Skeletal muscle tissue (tissue), 3 donors: ENCODE measurements at regions not wholly inside any gene's neighbourhood (a gene's known extent, or its start where the extent isn't known, plus 50 kb on each side); places are given as distances from the start of the nearest gene placed in this dataset.
"Not testable (repeated sequence)": the region's sequence is repeated elsewhere in the genome, so short reads cannot be mapped to it uniquely, and the experiment has no call there.

Source experiments
- H3K27ac ChIP-seq: one replicate; pipeline ENCODE4 v1.7.0; 2013; ENCODE audit warnings: mild to moderate bottlenecking, low read depth, low read length, inconsistent platforms
- H3K27me3 ChIP-seq, 3 donors: one replicate each; pipeline ENCODE4 v1.7.0; 2013; ENCODE audit warnings: low read length in 3 of 3; ENCODE audit not compliant: control insufficient read depth in 3 of 3, insufficient read depth in 3 of 3
- H3K36me3 ChIP-seq, 3 donors: one replicate each; pipeline ENCODE4 v1.7.0; 2013; ENCODE audit warnings: low read length in 3 of 3; ENCODE audit not compliant: control insufficient read depth in 3 of 3, insufficient read depth in 3 of 3
- H3K4me1 ChIP-seq, 3 donors: one replicate each; pipeline ENCODE4 v1.7.0; 2013; ENCODE audit warnings: low read length in 3 of 3, mild to moderate bottlenecking in 3 of 3; ENCODE audit not compliant: control insufficient read depth in 3 of 3, insufficient read depth in 3 of 3
- H3K4me3 ChIP-seq, 3 donors: one replicate each; pipeline ENCODE4 v1.7.0; 2013; ENCODE audit warnings: low read length in 3 of 3
- H3K9ac ChIP-seq, 3 donors: one replicate each; pipeline ENCODE4 v1.7.0; 2013; ENCODE audit warnings: low read length in 3 of 3, mild to moderate bottlenecking in 3 of 3, moderate library complexity in 2 of 3, low read depth in 1 of 3
- H3K9me3 ChIP-seq, 3 donors: one replicate each; pipeline ENCODE4 v1.7.0; 2013; ENCODE audit warnings: low read length in 3 of 3; ENCODE audit not compliant: control insufficient read depth in 3 of 3
- donor health status: Osteomylitis.

DNA sequence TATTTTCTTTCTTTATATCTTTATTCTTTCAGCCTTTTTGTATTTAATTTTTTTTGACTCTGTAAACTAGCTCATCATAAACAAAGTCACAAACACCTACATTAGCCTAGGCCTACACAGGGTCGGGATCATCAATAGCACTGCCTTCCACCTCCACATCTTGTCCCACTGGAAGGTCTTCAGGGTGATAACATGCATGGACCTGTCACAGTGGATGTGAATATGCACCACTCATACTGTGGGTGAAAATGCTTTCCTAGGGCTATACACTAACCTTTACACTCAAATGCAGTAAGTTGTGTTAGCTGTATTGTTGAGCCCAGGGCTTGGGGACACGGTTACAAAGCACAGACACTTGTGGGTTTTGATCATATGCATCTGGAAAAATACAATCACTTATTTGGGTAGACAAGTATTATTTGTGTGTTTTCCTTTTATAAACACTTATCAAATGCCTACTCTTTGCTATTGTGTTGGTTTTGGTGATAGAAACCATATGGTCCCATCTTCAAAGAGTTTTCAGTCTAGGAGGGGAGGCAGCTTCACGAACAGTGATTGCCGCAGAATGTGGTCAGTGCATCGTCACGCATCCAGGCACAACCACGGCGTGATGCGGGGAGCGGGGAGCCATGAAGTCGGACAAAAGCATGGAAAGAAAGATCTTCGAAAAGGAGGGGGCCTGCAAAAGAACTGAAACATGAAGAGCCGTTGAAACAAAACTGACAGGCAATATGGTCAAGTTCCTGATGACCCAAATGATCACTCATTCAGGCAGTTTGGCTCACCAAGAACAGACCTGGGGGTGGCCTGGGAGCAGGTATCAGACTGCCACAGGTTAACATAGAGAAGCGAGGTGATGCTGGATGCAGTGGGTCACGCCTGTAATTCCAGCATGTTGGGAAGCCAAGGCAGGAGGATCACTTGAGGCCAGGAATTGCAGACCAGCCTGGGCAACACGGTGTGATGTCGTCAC lies 751.4 kb upstream of the TPTE start:
- peaks cover 4 to 10% (median 10%) of the 10 kb centered on the region in 3 donors for H3K9me3 ChIP-seq
- H3K27ac ChIP-seq, H3K9ac ChIP-seq, H3K27me3 ChIP-seq, H3K4me1 ChIP-seq, H3K4me3 ChIP-seq, H3K36me3 ChIP-seq: not testable (repeated sequence)

DNA sequence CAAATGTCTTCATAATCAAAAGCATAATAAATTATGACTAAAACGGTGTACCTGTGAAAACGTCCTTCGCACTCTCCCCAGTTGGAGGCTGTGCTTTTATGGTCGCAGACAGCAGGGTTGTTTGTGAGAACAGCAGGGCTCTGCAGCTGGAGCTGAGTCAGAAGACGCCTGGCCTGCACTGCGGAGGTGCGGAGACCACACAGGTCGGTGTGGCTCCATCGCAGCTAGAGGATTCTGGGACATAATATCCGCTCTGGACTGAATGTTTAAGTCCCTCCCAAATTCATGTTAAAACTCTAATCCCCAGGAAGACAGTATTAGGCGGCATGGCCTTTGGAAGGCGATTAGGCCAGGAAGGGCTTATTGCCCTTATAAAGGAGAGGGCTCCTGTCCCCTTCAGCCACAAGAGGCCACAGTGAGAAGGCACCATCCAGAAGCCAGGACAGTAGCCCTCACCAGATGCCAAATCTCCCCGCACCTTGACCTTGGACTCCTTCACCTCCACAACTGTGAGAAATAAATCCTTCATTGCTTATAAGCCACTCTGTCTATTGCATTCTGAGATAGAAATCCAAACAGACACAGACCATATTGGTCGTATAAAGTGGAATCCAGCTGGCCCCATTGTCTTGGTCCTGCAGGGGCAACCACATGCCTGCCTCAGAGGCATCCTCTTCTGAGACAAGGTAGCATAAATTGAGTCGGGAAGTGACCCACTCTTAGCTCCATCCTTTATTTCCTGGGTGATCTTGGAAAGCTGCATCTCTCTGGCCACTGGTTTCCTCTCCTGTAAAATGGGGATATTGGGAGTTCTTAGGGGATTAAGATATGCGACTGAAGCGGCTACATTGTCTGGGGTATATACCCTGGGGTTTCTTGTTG lies 749.7 kb upstream of the TPTE start:
- not testable (repeated sequence) for H3K27me3 ChIP-seq, H3K4me3 ChIP-seq, H3K27ac ChIP-seq, H3K36me3 ChIP-seq, H3K4me1 ChIP-seq, H3K9ac ChIP-seq
- H3K9me3 ChIP-seq: peaks cover 4 to 11% (median 10%) of the 10 kb centered on the region in 3 donors

DNA sequence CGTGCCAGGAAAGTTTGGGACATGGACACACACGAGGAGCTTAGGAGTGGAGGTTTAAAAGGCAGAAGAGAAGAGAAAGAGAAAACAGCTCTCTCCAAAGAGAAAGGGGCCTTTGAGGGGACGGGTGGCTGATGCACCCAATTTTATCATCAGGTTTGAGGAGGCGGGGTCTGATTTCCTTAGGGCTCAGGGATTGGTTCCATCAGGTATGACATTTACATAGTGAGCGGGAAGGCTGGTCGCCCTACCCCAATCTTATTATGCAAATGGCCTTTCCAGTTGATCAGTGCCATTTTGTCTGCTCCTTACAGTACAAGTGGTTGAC lies 749.1 kb upstream of the TPTE start:
- no peaks in the 10 kb centered on the region for H3K36me3 ChIP-seq

DNA sequence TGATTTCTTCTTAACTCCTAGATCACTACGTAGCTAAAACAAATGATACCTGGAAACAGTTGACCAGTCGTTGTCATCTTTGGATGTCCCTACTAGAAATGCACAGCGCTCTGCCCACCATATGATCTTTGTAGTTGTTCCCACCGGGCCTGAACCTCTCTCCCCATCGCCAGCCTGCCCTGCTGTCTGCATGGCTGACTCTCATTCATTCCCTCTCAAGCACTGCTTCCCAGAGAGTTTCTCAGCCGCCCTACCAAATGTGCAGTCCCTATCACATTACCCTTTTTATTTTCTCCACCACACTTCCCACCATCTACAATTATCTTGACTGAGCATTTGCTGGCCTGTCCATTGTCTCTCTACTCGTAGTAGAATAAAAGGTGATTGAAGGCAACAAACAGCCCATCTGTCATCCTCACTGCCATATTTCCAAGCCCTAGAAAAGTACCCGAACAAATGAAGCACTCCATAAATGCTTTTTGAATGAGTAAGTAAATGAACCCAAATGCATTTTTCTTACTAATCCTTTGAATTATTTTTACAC lies 748.4 kb upstream of the TPTE start:
- not testable (repeated sequence) for H3K4me3 ChIP-seq, H3K4me1 ChIP-seq, H3K27me3 ChIP-seq, H3K9me3 ChIP-seq, H3K27ac ChIP-seq, H3K9ac ChIP-seq, H3K36me3 ChIP-seq

More for the DNA sequence above, 749.1 kb upstream of the TPTE start:
- peaks cover 4 to 11% (median 8%) of the 10 kb centered on the region in 3 donors for H3K9me3 ChIP-seq
- H3K4me3 ChIP-seq: no peak overlapping the region
- H3K27me3 ChIP-seq: no peaks in the 10 kb centered on the region
- no peak overlapping the region for H3K27ac ChIP-seq
- H3K4me1 ChIP-seq: no peaks in the 10 kb centered on the region
- H3K9ac ChIP-seq: no peak overlapping the region

DNA sequence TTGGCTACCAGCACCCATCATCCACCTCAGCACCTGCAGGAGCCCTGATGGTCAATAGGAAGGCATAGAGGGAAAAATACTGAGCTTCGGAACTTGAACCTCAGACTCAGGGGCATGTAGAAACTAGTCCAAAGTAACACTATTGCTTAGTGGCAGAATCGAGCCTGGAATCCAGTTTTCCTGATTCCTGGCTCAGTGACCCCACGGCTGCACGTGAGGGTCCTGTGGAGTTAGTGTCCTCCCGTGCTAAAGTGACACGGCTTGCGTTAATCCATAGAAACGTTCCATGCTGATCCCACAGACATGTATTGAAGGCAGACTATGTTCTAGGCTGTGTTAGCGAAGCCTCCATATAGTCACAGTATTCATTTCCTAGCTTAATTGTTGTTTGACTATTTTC lies 747.0 kb upstream of the TPTE start:
- no peaks in the 10 kb centered on the region for H3K4me1 ChIP-seq
- H3K27me3 ChIP-seq: no peaks in the 10 kb centered on the region
- no peak overlapping the region for H3K9ac ChIP-seq
- H3K36me3 ChIP-seq: no peaks in the 10 kb centered on the region
- H3K9me3 ChIP-seq: peaks cover 0 to 7% (median 1%) of the 10 kb centered on the region in 3 donors
- H3K4me3 ChIP-seq: no peak overlapping the region
- H3K27ac ChIP-seq: no peak overlapping the region

DNA sequence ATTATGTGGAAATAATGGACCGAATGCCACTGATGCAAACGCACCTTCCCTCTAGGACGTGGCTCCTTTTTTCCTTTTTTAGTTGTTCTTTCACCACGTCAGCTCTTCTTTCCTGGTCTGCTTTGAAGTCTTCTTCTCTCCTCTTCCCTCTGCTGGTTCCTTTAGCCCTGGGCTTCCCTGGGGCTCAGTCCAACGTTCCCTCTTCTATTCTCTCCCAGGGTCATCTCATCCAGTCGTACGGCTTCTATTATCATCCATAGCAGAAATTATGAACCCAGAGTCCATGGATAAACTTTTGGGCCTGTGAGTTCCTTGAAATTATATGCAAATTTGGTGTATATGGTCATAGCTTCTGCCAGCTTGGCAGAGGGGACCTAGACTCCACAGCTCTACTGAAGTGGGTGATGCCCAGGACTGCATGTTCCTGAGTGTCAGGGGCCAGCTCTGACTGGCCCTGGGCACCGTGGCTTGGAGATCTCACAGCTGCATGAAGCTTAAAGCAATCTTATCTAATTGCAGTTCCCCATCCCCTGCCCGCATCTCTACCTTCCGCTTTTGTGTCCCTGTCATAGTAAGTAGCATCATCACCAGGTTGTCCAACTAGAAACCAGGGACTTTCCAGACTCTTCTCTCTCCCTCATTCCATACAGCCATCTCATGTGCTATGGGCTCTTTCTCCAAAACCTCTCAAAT lies 746.3 kb upstream of the TPTE start:
- not testable (repeated sequence) for H3K9me3 ChIP-seq, H3K36me3 ChIP-seq, H3K9ac ChIP-seq, H3K4me1 ChIP-seq, H3K27me3 ChIP-seq, H3K4me3 ChIP-seq, H3K27ac ChIP-seq

DNA sequence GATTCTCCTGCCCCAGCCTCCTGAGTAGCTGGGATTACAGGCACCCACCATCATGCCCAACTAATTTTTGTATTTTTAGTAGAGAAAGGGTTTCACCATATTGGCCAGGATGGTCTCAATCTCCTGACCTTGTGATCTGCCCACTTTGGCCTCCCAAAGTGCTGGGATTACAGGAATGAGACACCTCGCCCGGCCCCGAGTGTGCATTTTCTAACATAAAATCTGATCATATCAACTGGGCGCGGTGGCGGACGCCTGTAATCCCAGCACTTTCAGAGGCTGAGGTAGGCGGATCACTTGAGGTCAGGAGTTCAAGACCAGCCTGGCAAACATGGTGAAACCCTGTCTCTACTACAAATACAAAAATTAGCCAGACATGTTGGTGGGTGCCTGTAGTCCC lies 745.5 kb upstream of the TPTE start:
- H3K9ac ChIP-seq, H3K4me3 ChIP-seq, H3K36me3 ChIP-seq, H3K9me3 ChIP-seq, H3K27ac ChIP-seq, H3K4me1 ChIP-seq, H3K27me3 ChIP-seq: not testable (repeated sequence)

DNA sequence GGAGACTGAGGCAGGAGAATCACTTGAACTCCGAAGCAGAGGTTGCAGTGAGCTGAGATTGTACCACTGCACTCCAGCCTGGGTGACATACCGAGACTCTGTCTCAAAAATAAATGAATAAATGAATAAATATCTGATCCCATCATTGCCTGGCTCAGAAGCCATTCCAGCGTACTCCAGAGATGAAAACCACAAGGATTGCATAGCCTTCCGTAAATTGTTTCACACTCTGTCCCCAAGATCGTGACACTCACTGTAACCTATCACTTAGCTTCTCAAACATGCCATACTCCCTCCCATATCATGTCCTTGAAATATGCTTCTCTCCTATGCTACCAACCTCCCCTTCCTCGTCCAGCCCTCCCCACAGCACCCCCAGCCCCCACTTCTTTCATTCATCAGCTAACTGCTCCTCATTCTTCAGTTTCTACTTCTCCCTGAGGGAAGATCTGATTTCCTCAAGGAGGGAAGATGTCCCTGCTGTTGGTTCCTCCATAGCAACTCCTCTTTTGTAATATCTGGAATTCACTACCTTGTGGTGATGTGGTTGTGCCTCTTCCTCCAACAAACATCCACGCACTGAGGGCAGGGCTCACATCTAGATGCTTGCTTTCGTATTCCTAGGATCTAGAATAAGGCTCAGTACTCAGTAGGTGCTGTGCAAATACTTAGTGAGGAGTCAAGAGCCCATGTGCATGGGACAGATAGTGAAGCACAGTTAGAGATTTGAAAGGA lies 744.9 kb upstream of the TPTE start:
- H3K4me3 ChIP-seq, H3K36me3 ChIP-seq, H3K27me3 ChIP-seq, H3K27ac ChIP-seq, H3K4me1 ChIP-seq, H3K9me3 ChIP-seq, H3K9ac ChIP-seq: not testable (repeated sequence)

DNA sequence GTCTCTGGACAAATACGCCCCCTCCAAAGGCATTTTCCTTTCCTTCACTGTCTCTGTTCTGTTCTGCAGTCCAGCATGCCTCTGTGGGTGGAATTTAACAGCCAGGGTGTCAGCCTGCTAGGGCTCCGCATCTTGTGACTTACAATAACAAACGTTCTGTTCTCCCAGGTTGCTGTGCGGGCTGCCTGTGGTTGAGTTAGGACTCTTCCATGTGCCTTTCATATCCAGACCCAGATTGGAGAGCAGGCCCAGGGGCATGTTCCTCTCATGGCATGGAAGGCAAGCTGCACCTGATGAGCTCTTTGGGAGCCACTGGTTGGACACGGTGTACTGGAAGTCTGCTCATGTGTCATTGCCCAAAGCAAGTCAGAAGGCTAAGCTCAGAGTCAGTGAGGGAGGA lies 742.8 kb upstream of the TPTE start:
- not testable (repeated sequence) for H3K4me3 ChIP-seq, H3K4me1 ChIP-seq, H3K27me3 ChIP-seq, H3K36me3 ChIP-seq, H3K27ac ChIP-seq, H3K9me3 ChIP-seq, H3K9ac ChIP-seq
